GM12878 (cell line): ENCODE measurements at regions not wholly inside any gene's neighbourhood (a gene's known extent, or its start where the extent isn't known, plus 50 kb on each side); places are given as distances from the start of the nearest gene placed in this dataset.

Experiments used
- ATAC-seq: fragments of 200-7000 bp; cut with Tn5 transposase; 3 replicates; pipeline ENCODE4 v1.9.1; 2020; ENCODE audit warnings: mild to moderate bottlenecking, moderate library complexity
- BruUV-seq: library from RNA; stranded (reverse); fragments of 400-500 nt; replicated peaks from 2 replicates; lab custom pipeline; 2021; lab: Mats Ljungman, UMichigan
- CTCF ChIA-PET: fragments of 300-600 bp; sonication (Branson Sonifier 250); formaldehyde crosslinking; extraction: SDS; loops from one replicate; lab custom pipeline; 2021; ENCODE audit warnings: inconsistent platforms; lab: Yijun Ruan, JAX
- POLR2A ChIA-PET: fragments of 350-600 bp; formaldehyde crosslinking; extraction: SDS; loops from one replicate; lab custom pipeline; 2021; ENCODE audit warnings: inconsistent platforms; lab: Charles Lee
- RAD21 ChIA-PET: fragments of 300-600 bp; sonication (Branson Sonifier 250); formaldehyde crosslinking; loops from one replicate; lab custom pipeline; 2023; ENCODE audit warnings: antibody characterized with exemption; ENCODE audit not compliant: unreplicated experiment; lab: Charles Lee
- SMC1A ChIA-PET: fragments of 300-600 bp; sonication (Branson Sonifier 250); formaldehyde crosslinking; loops from one replicate; lab custom pipeline; 2023; ENCODE audit not compliant: unreplicated experiment, uncharacterized antibody; lab: Charles Lee
- DNase-seq: peaks from one replicate; pipeline ENCODE4 v3.0.0-alpha.2; 2011; ENCODE audit warnings: low read depth, low spot score
- FAIRE-seq: peaks from 3 replicates; lab custom pipeline; 2011; peaks lifted over from hg19 to GRCh38; lab: Jason Lieb, UNC
- H2AFZ ChIP-seq: 2 replicates; pipeline ENCODE4 v1.6.0; 2011; ENCODE audit warnings: low read depth, low read length, control low read depth; ENCODE audit not compliant: control insufficient read depth
- H3K27ac ChIP-seq: 2 replicates; pipeline ENCODE4 v1.5.1; 2011; ENCODE audit warnings: control low read depth; ENCODE audit not compliant: control insufficient read depth, insufficient read depth
- H3K27me3 ChIP-seq, 2 experiments: replicated peaks in 1 of 2; 2 replicates each; pipeline versions ENCODE4 v1.6.0 to v1.6.1; 2011; ENCODE audit warnings: low read length in 1 of 2; ENCODE audit not compliant: control insufficient read depth in 2 of 2, insufficient read depth in 2 of 2
- H3K36me3 ChIP-seq, 2 experiments: 2 replicates each; pipeline ENCODE4 v1.5.1; 2011; ENCODE audit warnings: low read length in 1 of 2; ENCODE audit not compliant: control insufficient read depth in 2 of 2, insufficient read depth in 2 of 2
- H3K4me1 ChIP-seq: 2 replicates; pipeline ENCODE4 v1.6.1; 2011; ENCODE audit warnings: mild to moderate bottlenecking, low read length, moderate library complexity, mixed read lengths; ENCODE audit not compliant: control insufficient read depth, insufficient read depth
- H3K4me2 ChIP-seq: 2 replicates; pipeline ENCODE4 v1.6.0; 2011; ENCODE audit warnings: control low read depth; ENCODE audit not compliant: control insufficient read depth, insufficient read depth
- H3K4me3 ChIP-seq: fragments of 200-600 bp; sonication (generic); 2 replicates; pipeline ENCODE4 v1.5.1; 2016
- H3K79me2 ChIP-seq: 2 replicates; pipeline ENCODE4 v1.6.0; 2011; ENCODE audit warnings: low read length; ENCODE audit not compliant: control insufficient read depth, insufficient read depth
- H3K9ac ChIP-seq: 2 replicates; pipeline ENCODE4 v1.8.0; 2011; ENCODE audit warnings: low read length, control low read depth, mixed read lengths; ENCODE audit not compliant: control insufficient read depth, insufficient read depth
- H3K9me3 ChIP-seq: replicated peaks from 3 replicates; pipeline ENCODE4 v1.5.1; 2011; ENCODE audit warnings: mild to moderate bottlenecking, low read length; ENCODE audit not compliant: control insufficient read depth, insufficient read depth
- H4K20me1 ChIP-seq: 2 replicates; pipeline ENCODE4 v1.6.0; 2011; ENCODE audit not compliant: control insufficient read depth, insufficient read depth
- ATF2 ChIP-seq: IDR thresholded peaks from 2 replicates; pipeline ENCODE4 v1.6.1; 2012; ENCODE audit warnings: low read length, inconsistent platforms
- CEBPZ ChIP-seq: fragments of 150-350 bp; IDR thresholded peaks from 2 replicates; pipeline ENCODE4 v1.6.1; 2016; ENCODE audit warnings: low read depth, low read length
- CREB1 ChIP-seq: IDR thresholded peaks from 2 replicates; pipeline ENCODE4 v1.6.1; 2012; ENCODE audit warnings: low read depth, mild to moderate bottlenecking, inconsistent platforms
- CREM ChIP-seq: IDR thresholded peaks from 2 replicates; pipeline ENCODE4 v1.6.1; 2014; ENCODE audit warnings: antibody characterized with exemption, low read depth
- E2F4 ChIP-seq: IDR thresholded peaks from 2 replicates; pipeline ENCODE4 v1.6.1; 2012; ENCODE audit warnings: low read depth, low read length, improper control_type of control experiment
- EED ChIP-seq: sonication (generic); IDR thresholded peaks from 2 replicates; pipeline ENCODE4 v1.6.1; 2016; ENCODE audit warnings: antibody characterized with exemption, low read depth
- KAT2A ChIP-seq: conservative IDR thresholded peaks from 2 replicates; pipeline ENCODE4 v1.6.1; 2011; ENCODE audit warnings: low read depth, low read length; ENCODE audit not compliant: control insufficient read depth
- MEF2A ChIP-seq: IDR thresholded peaks from 2 replicates; pipeline ENCODE4 v1.6.1; 2011; ENCODE audit warnings: low read depth, mild to moderate bottlenecking, low read length, moderate library complexity; ENCODE audit not compliant: insufficient read depth
- MTA2 ChIP-seq: fragments of 450-650 bp; IDR thresholded peaks from 2 replicates; pipeline ENCODE4 v1.6.1; 2016; ENCODE audit warnings: low read depth, mild to moderate bottlenecking, moderate library complexity
- NBN ChIP-seq: fragments of 450-650 bp; IDR thresholded peaks from 2 replicates; pipeline ENCODE4 v1.6.1; 2016
- NR2C1 ChIP-seq: fragments of 450-650 bp; IDR thresholded peaks from 2 replicates; pipeline ENCODE4 v1.6.1; 2017; ENCODE audit warnings: antibody characterized with exemption, mild to moderate bottlenecking, moderate library complexity
- RAD51 ChIP-seq: fragments of 450-650 bp; IDR thresholded peaks from 2 replicates; pipeline ENCODE4 v1.6.1; 2016; ENCODE audit warnings: moderate library complexity, mild to moderate bottlenecking, inconsistent platforms
- USF2 ChIP-seq: IDR thresholded peaks from 2 replicates; pipeline ENCODE4 v1.6.1; 2011; ENCODE audit warnings: low read depth, low read length, improper control_type of control experiment, borderline replicate concordance
- ZBTB4 ChIP-seq: fragments of 450-650 bp; formaldehyde crosslinking; IDR thresholded peaks from 2 replicates; pipeline ENCODE4 v1.4.0; 2022; ENCODE audit warnings: mild to moderate bottlenecking, moderate library complexity
- WGBS: methylation state at CpG from one replicate; pipeline ENCODE4 v1.1.6; 2016; ENCODE audit warnings: low lambda C conversion rate; ENCODE audit not compliant: insufficient replicate concordance, insufficient coverage; ENCODE audit errors: missing lambda C conversion rate; 5-methylcytosine and 5-hydroxymethylcytosine counted together
- in situ Hi-C: fragments of 300-500 bp; cut with MboI; formaldehyde crosslinking; loops from 9 replicates; pipeline ENCODE4 v1.14.3; 2018; ENCODE audit warnings: mixed read lengths
- intact Hi-C: fragments of 100-400 bp; cut with micrococcal nuclease; formaldehyde crosslinking; loops from one replicate; pipeline ENCODE4 v1.14.2; 2022; ENCODE audit not compliant: unreplicated experiment

- ChIA-PET POLR2A (no interaction called here), SMC1A (no interaction called here), CTCF (no interaction called here), RAD21 (no interaction called here)
- Histone ChIP-seq H4K20me1 (no peaks in the 10 kb centered on the region), H3K4me1 (no peaks in the 10 kb centered on the region), H3K27me3 (peaks cover 2 to 3% of the 10 kb centered on the region in 2 experiments; a peak in 2 of 4 replicates), H3K79me2 (no peaks in the 10 kb centered on the region), H3K4me2 (no peak overlapping the region), H3K27ac (no peak overlapping the region), H2AFZ (no peak overlapping the region), H3K36me3 (no peaks in the 10 kb centered on the region), H3K4me3 (no peak overlapping the region), H3K9ac (no peak overlapping the region), H3K9me3 (no peaks in the 10 kb centered on the region; the same call in 2 of the 3 replicates)
- ATAC-seq = no peak
- DNase-seq = no peak
- no TSS peak for BruUV-seq
- WGBS = 51% methylated on average over 10 of the region's 10 CpGs
- no peak for FAIRE-seq
- intact Hi-C loops (no loop called here), in situ Hi-C loops (no loop called here)
- TF ChIP-seq CREB1 = no peak
- TF ChIP-seq ZBTB4 = no peak
- TF ChIP-seq CREM = no peak
- TF ChIP-seq USF2 = no peak
- TF ChIP-seq EED = no peak
- TF ChIP-seq NR2C1 = no peak
- no peak for TF ChIP-seq MEF2A
- no peak for TF ChIP-seq CEBPZ
- TF ChIP-seq KAT2A = no peak
- TF ChIP-seq ATF2 = no peak
- TF ChIP-seq MTA2 = no peak
- no peak for TF ChIP-seq NBN
- no peak for TF ChIP-seq E2F4
- TF ChIP-seq RAD51 = no peak
Observed at GRCh38 chr17:77808686-77809425, 149.6 kb upstream of the TNRC6C start.
